Inferior parietal cortex (tissue), 1 donor: ENCODE measurements at regions not wholly inside any gene's neighbourhood (a gene's known extent, or its start where the extent isn't known, plus 50 kb on each side); places are given as distances from the start of the nearest gene placed in this dataset.

ENCODE experiments used
- DNase-seq: peaks from one replicate; pipeline ENCODE4 v3.0.0-alpha.2; 2016; ENCODE audit errors: extremely low spot score

GRCh38 chr11:16685914-16686313, 52.5 kb upstream of the C11orf58 start:
- DNase-seq = no peak

GRCh38 chr11:16678466-16679116, 59.9 kb upstream of the C11orf58 start:
- DNase-seq = no peak

GRCh38 chr11:16669799-16670415, 68.5 kb upstream of the C11orf58 start:
- no peak for DNase-seq

GRCh38 chr11:16632295-16633200, 105.9 kb upstream of the C11orf58 start:
- DNase-seq = no peak

- DNase-seq = no peak
Observed at GRCh38 chr11:16630651-16631050, 107.8 kb upstream of the C11orf58 start.

- no peak for DNase-seq
Observed at GRCh38 chr11:16618431-16618830, 120.0 kb upstream of the C11orf58 start.

- DNase-seq = no peak
Observed at GRCh38 chr11:16615480-16615879, 123.0 kb upstream of the C11orf58 start.

GRCh38 chr11:16613512-16614381, 124.7 kb upstream of the C11orf58 start:
- DNase-seq = peak; percentile 94

- DNase-seq = no peak
Observed at GRCh38 chr11:16613262-16613511, 125.3 kb upstream of the C11orf58 start.

GRCh38 chr11:16612566-16613261, 125.7 kb upstream of the C11orf58 start:
- no peak for DNase-seq

- no peak for DNase-seq
Observed at GRCh38 chr11:16611926-16612565, 126.4 kb upstream of the C11orf58 start.

- no peak for DNase-seq
Observed at GRCh38 chr11:16611401-16611921, 127.0 kb upstream of the C11orf58 start.

GRCh38 chr11:16610738-16611388, 127.6 kb upstream of the C11orf58 start:
- DNase-seq = no peak

GRCh38 chr11:16610213-16610737, 128.2 kb upstream of the C11orf58 start:
- DNase-seq = no peak

- no peak for DNase-seq
Observed at GRCh38 chr11:16609769-16610168, 128.7 kb upstream of the C11orf58 start.

- DNase-seq = no peak
Observed at GRCh38 chr11:16607675-16608644, 130.5 kb upstream of the C11orf58 start.

GRCh38 chr11:16606784-16607674, 131.4 kb upstream of the C11orf58 start:
- no peak for DNase-seq
